DOHH2 (cell line): ENCODE measurements at regions not wholly inside any gene's neighbourhood (a gene's known extent, or its start where the extent isn't known, plus 50 kb on each side); places are given as distances from the start of the nearest gene placed in this dataset.

ENCODE experiments used
- H3F3A ChIP-seq: fragments of 200-600 bp; sonication (generic), shearing (Covaris generic); 2 replicates; pipeline ENCODE4 v1.6.0; 2016; ENCODE audit warnings: antibody characterized with exemption, mild to moderate bottlenecking; ENCODE audit not compliant: control insufficient read depth, insufficient read depth
- H3K27ac ChIP-seq: fragments of 200-600 bp; sonication (generic); 2 replicates; pipeline ENCODE4 v1.5.1; 2014; ENCODE audit warnings: low read depth, mild to moderate bottlenecking, low read length, moderate library complexity
- H3K27me3 ChIP-seq: fragments of 200-600 bp; sonication (generic); 2 replicates; pipeline ENCODE4 v1.6.1; 2014; ENCODE audit warnings: mild to moderate bottlenecking, low read length, mixed read lengths; ENCODE audit not compliant: control insufficient read depth
- H3K36me3 ChIP-seq: fragments of 200-600 bp; sonication (generic); 2 replicates; pipeline ENCODE4 v1.6.1; 2014; ENCODE audit warnings: mild to moderate bottlenecking, low read length, moderate library complexity, mixed read lengths; ENCODE audit not compliant: control insufficient read depth
- H3K4me1 ChIP-seq: fragments of 200-600 bp; sonication (generic); 2 replicates; pipeline ENCODE4 v1.6.1; 2014; ENCODE audit warnings: mild to moderate bottlenecking, low read length, mixed read lengths; ENCODE audit not compliant: control insufficient read depth
- H3K4me2 ChIP-seq: fragments of 200-600 bp; sonication (generic); 2 replicates; pipeline ENCODE4 v1.6.0; 2014; ENCODE audit warnings: mild to moderate bottlenecking, low read length, moderate library complexity
- H3K4me3 ChIP-seq: fragments of 200-600 bp; sonication (generic); 2 replicates; pipeline ENCODE4 v1.5.1; 2014; ENCODE audit warnings: mild to moderate bottlenecking, low read length, mixed read lengths
- H3K79me2 ChIP-seq: fragments of 200-600 bp; sonication (generic); 2 replicates; pipeline ENCODE4 v1.6.1; 2014; ENCODE audit warnings: mild to moderate bottlenecking, low read length, mixed read lengths; ENCODE audit not compliant: control insufficient read depth
- H3K9me2 ChIP-seq: fragments of 200-600 bp; sonication (generic); replicated peaks from 2 replicates; pipeline ENCODE4 v1.6.1; 2014; ENCODE audit warnings: mild to moderate bottlenecking, low read length, mixed read lengths; ENCODE audit not compliant: control insufficient read depth
- H3K9me3 ChIP-seq: fragments of 200-600 bp; sonication (generic); 2 replicates; pipeline ENCODE4 v1.6.1; 2014; ENCODE audit warnings: antibody characterized with exemption, low read length, mixed read lengths; ENCODE audit not compliant: control insufficient read depth, insufficient read depth
- H4K20me1 ChIP-seq: fragments of 200-600 bp; sonication (generic); 2 replicates; pipeline ENCODE4 v1.6.0; 2014; ENCODE audit warnings: low read depth, mild to moderate bottlenecking, antibody characterized with exemption, low read length, moderate library complexity; ENCODE audit not compliant: control insufficient read depth, insufficient read depth
- EZH2phosphoT487 ChIP-seq: fragments of 200-600 bp; sonication (generic); IDR thresholded peaks from 2 replicates; pipeline ENCODE4 v1.6.1; 2017; ENCODE audit warnings: borderline replicate concordance, mild to moderate bottlenecking, antibody characterized with exemption, low read length, moderate library complexity, mixed read lengths
- TF ChIP-seq, protein P1 (sequence below): fragments of 200-600 bp; sonication (generic); IDR thresholded peaks from one replicate; pipeline ENCODE4 v1.5.1; 2014; ENCODE audit warnings: antibody characterized with exemption, mild to moderate bottlenecking, low read depth, low read length; ENCODE audit not compliant: poor library complexity, severe bottlenecking

DNA sequence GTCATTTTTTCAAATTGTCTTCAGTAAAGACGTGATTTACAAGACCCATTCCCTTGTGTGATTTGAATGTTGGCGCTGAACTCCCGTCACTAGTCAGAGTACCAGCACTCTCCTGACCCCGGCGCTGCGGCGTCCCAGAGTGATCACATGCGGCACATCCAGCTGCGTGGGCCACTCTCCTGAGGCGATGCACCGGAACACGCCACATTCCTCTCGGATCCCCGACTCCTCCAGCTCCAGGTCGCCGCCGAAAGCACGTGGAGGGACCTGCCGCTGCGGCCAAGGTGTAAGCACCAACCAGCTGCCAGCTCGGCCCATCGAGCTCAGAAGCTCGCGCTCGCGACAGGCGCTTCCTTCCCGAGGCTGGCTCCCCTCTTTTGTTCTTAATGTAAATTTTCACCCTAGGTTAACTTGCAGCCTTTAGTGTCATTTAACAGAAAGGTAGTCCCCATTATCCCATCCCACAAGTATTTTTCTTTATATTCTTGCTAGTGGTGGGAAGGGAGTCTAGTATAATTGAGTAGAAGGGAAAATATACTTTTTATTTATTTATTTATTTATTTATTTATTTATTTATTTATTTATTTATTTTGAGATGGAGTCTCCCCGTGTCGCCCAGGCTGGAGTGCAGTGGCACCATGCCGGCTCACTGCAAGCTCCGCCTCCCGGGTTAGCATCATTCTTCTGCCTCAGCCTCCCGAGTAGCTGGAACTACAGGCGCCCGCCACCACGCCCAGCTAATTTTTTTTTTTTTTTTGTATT is 61.7 kb upstream of the VGLL3 start:
- no peak overlapping the region for H3K4me3 ChIP-seq
- H4K20me1 ChIP-seq, result no peaks in the 10 kb centered on the region
- no peak overlapping the region for H3K27ac ChIP-seq
- H3K9me2 ChIP-seq, result no peaks in the 10 kb centered on the region
- H3K36me3 ChIP-seq, result no peaks in the 10 kb centered on the region
- no peaks in the 10 kb centered on the region for H3K79me2 ChIP-seq
- no peaks in the 10 kb centered on the region for H3F3A ChIP-seq
- H3K27me3 ChIP-seq, result no peaks in the 10 kb centered on the region
- TF ChIP-seq, protein P1, sequence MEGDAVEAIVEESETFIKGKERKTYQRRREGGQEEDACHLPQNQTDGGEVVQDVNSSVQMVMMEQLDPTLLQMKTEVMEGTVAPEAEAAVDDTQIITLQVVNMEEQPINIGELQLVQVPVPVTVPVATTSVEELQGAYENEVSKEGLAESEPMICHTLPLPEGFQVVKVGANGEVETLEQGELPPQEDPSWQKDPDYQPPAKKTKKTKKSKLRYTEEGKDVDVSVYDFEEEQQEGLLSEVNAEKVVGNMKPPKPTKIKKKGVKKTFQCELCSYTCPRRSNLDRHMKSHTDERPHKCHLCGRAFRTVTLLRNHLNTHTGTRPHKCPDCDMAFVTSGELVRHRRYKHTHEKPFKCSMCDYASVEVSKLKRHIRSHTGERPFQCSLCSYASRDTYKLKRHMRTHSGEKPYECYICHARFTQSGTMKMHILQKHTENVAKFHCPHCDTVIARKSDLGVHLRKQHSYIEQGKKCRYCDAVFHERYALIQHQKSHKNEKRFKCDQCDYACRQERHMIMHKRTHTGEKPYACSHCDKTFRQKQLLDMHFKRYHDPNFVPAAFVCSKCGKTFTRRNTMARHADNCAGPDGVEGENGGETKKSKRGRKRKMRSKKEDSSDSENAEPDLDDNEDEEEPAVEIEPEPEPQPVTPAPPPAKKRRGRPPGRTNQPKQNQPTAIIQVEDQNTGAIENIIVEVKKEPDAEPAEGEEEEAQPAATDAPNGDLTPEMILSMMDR, result no peak
- no peak for TF ChIP-seq EZH2phosphoT487
- H3K9me3 ChIP-seq, result no peaks in the 10 kb centered on the region
- H3K4me2 ChIP-seq, result no peak overlapping the region
- no peaks in the 10 kb centered on the region for H3K4me1 ChIP-seq

DNA sequence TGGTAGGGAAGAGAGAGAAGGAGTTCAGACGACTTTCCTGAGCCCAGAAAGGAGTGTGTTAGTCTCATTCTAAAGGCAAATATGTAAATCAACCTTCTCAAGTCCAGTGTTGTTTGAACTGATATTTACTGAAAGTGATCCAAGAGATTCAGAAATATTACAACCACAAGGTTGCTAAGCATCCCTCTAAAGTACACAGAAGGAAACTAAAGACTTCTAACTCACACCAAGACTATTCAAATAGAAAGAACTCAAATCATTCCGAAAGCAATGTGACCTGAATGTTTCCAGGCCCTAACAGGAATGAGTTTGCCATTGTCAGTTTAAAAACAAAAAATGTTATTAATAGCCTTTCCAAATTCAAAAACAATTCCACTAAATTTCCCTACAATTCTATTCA is 56.9 kb upstream of the VGLL3 start:
- H3K79me2 ChIP-seq, result no peaks in the 10 kb centered on the region
- H3K27me3 ChIP-seq, result no peaks in the 10 kb centered on the region
- no peak overlapping the region for H3K4me3 ChIP-seq
- no peaks in the 10 kb centered on the region for H4K20me1 ChIP-seq
- H3K27ac ChIP-seq, result no peak overlapping the region
- H3K9me2 ChIP-seq, result no peaks in the 10 kb centered on the region
- TF ChIP-seq EZH2phosphoT487, result no peak
- TF ChIP-seq, protein P1, result no peak
- H3K4me2 ChIP-seq, result no peak overlapping the region
- H3K9me3 ChIP-seq, result no peaks in the 10 kb centered on the region
- H3F3A ChIP-seq, result no peaks in the 10 kb centered on the region
- no peaks in the 10 kb centered on the region for H3K36me3 ChIP-seq
- H3K4me1 ChIP-seq, result no peaks in the 10 kb centered on the region

DNA sequence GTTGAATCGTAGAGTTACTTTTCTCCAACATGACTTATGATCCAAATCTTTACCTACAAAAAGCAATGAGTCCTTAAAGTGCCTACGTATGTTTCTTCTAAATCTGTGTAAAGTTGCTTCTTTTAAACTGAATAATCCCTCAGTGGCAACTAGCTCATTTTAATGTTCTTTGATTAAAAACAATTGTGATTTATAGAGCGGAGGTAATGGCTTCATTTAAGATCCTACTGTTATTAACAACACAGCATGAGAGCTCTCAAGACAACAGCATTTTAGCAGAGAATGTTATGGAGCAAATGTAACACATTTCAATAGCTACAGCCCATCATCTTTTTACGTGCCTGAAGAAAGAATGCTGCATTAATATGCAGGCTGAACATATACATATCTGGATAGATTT is 55.3 kb upstream of the VGLL3 start:
- no peak overlapping the region for H3K4me3 ChIP-seq
- H3K79me2 ChIP-seq, result no peaks in the 10 kb centered on the region
- no peaks in the 10 kb centered on the region for H3K4me1 ChIP-seq
- no peaks in the 10 kb centered on the region for H4K20me1 ChIP-seq
- no peak overlapping the region for H3K27ac ChIP-seq
- no peaks in the 10 kb centered on the region for H3F3A ChIP-seq
- H3K9me2 ChIP-seq, result no peaks in the 10 kb centered on the region
- H3K36me3 ChIP-seq, result no peaks in the 10 kb centered on the region
- H3K27me3 ChIP-seq, result no peaks in the 10 kb centered on the region
- no peak overlapping the region for H3K4me2 ChIP-seq
- no peak for TF ChIP-seq EZH2phosphoT487
- TF ChIP-seq, protein P1, result no peak
- H3K9me3 ChIP-seq, result no peaks in the 10 kb centered on the region
